GM19397 (cell line): ENCODE measurements at regions not wholly inside any gene's neighbourhood (a gene's known extent, or its start where the extent isn't known, plus 50 kb on each side); places are given as distances from the start of the nearest gene placed in this dataset.

Experiments used
- ATAC-seq: cut with Tn5 transposase; IDR thresholded peaks from one replicate; pipeline ENCODE4 v1.9.1; 2021; ENCODE audit warnings: mild to moderate bottlenecking, moderate library complexity; ENCODE audit not compliant: unreplicated experiment

GRCh38 chr5:42905827-42906226 is 94.1 kb upstream of the SELENOP start:
- ATAC-seq = no peak

DNA sequence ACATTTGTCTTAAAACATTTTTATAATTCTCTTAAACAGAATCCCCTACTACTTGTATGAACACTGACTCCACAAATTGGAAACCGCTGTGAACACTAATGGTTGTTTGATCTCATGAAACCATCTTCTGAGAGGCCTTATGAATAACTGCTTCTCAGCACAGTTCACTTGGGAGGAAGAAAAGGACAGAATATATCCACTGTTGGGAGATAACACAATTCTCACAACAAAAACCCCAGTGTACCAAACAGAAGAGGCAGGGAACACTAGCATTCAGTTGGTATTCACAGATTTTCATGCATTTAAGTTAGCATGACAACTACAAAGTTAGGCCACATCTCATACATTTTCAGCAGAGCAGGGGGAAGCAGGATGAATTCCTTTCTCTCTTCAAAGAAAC is 89.0 kb upstream of the SELENOP start:
- ATAC-seq = no peak

DNA sequence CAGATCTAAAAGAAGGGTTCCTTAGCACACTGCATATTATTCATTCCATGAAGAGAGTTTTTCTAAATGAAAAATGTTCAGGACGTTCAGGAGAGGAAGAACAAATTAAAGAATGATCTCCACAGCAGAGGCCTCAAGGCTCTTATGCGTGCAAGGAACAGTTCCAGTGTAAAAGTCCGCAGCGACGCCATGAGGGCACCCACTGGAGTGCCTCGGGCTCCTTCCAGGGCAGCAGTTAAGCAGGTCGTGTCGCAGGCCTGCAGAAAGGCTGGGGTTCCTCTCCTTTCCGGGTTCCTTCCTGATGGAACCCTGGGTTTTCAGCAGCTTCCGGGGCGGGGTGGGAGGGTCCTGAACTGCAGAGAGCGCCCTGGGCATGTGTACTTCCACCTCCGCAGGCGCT is 87.1 kb upstream of the SELENOP start:
- ATAC-seq = no peak

GRCh38 chr5:42896523-42896922 is 84.8 kb upstream of the SELENOP start:
- no peak for ATAC-seq

- no peak for ATAC-seq
Observed at GRCh38 chr5:42894057-42894456, 82.4 kb upstream of the SELENOP start.

GRCh38 chr5:42889311-42889933 is 77.7 kb upstream of the SELENOP start:
- peak; percentile 83 for ATAC-seq

- no peak for ATAC-seq
Observed at GRCh38 chr5:42888771-42889170, 77.1 kb upstream of the SELENOP start.

GRCh38 chr5:42887575-42887974 is 75.9 kb upstream of the SELENOP start:
- ATAC-seq = no peak

DNA sequence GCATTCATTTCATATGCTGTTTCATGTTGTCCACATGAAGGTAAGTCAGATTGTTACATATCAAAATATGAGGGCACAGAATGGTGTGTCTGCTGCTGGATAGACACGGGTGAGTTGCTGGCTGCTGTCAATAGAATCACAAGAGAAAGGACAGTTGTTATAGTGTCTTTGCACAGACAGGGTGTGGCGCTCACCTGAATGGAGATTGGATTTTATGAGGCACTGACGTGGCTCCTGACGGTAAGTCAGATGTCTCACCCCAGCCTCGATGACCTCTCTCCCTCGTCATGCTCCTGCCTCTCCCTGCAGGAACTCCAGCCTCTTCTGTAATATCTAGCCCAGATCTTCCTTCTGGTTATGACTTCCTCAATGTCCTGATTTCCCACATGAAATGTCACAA is 75.4 kb upstream of the SELENOP start:
- ATAC-seq = no peak

GRCh38 chr5:42886635-42887034 is 74.9 kb upstream of the SELENOP start:
- no peak for ATAC-seq

GRCh38 chr5:42884326-42884725 is 72.6 kb upstream of the SELENOP start:
- ATAC-seq = no peak

DNA sequence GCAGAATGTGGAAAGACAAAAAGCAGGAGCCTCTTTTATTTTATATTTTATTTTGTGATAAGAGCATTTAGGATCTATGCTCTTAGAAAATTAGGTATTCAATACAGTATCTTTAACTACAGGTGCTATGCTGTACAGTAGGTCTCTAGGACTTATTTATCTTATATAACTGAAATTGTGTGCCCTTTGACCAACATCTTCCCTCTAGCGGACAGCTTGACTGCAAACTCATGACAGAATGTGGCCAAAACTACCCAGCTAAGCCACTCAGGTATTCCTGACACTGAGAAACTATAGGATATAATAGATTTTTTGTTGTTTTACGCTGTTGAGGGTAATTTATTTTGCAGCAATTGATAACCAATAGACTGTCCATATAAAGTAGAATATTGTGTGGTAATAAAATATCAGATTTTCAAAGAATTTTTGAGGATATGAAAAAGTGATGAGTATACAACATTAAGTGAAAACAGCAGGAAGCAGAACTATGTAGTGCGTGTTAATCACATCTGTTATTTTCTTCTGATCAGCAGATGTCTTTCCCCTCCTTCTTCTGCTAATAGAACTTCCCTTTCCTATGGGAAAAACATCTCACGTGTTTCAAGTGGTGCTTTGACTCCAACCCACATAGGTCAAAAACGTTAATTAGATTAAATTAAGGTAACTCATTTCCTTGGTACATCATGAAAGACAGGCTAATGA is 69.9 kb upstream of the SELENOP start:
- ATAC-seq = no peak

DNA sequence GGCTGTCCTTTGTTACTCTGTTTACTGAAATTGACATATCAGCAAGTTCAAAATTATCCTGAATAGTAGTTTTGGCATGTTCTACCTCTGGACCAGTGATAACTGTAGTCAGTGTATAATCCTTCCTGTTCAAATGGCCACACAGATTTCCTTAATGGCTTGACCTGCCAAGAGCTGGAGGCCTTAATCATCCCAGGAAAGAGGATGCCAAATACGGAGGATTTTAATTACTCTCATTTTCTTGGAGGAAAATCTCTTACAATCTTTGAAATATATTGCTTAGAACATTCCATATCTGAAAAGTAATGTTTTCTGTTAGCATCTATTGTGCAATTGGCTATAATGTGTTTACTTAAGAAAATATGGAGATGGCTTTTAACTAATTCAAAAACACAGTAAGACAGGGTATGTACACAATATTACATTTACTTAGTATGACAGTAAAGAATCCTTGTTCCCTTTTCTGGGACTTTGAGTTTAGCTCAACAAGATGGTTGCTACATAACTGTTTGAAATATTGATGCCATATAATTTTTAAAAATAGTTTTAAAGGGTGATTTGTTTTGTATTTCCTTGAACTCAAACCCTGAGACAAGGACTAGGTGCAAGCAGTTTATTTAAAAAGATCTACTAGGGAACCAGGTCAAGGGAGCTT is 68.9 kb upstream of the SELENOP start:
- no peak for ATAC-seq

- no peak for ATAC-seq
Observed at GRCh38 chr5:42879291-42879690, 67.6 kb upstream of the SELENOP start.

- no peak for ATAC-seq
Observed at GRCh38 chr5:42878550-42878949, 66.9 kb upstream of the SELENOP start.

GRCh38 chr5:42878041-42878440 is 66.3 kb upstream of the SELENOP start:
- no peak for ATAC-seq

DNA sequence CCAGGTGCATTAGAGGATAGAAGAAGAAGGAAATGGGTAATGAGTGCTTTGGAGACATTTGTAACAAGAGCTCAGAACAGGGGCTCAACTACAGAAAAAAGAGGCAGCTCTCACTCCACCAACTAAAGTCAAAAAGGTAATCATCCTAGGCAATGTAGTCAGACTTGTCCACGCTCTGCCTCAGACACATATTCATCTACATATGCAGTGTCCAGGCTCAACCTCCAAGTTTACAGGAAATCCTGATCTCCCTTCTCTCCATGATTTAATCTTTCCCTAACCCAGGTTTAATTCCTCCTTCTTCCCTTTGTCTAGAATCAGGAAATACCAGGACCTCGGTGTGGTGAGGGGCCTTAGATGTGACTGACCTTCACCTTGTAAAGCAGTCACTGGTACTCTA is 65.7 kb upstream of the SELENOP start:
- ATAC-seq = no peak

GRCh38 chr5:42876375-42876844 is 64.7 kb upstream of the SELENOP start:
- no peak for ATAC-seq

DNA sequence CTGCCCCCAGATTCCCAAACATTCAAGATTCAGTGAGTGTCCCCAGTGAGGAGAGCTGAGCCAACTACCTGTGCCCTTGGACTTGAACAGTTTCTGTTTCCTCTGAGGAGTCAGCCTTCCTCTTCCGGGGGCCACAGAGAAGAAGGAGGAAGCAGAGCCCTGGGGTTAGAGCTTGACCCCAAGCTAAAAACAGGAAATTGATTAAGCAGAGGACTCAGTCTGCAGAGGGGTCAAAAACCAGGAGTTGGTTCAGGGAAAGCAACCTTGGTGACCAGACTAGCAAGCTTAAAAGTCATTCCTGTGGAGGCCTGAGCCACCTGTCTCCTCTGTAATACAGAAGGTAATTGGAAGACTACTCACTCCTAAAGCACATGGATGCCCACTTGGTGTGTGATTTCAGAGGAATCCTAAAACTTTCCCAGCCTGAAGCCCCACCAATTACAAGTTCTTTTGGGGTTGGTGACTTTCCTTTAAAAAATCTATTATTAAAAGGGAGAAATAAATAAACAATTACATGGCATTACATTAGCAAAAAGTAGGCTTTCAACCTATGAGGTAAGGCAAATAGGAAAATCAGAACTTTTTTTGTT is 64.2 kb upstream of the SELENOP start:
- no peak for ATAC-seq

GRCh38 chr5:42875211-42875610 is 63.5 kb upstream of the SELENOP start:
- ATAC-seq = no peak

GRCh38 chr5:42874621-42875198 is 63.0 kb upstream of the SELENOP start:
- no peak for ATAC-seq
